ENCODE measurements at regions not wholly inside any gene's neighbourhood (a gene's known extent, or its start where the extent isn't known, plus 50 kb on each side); places are given as distances from the start of the nearest gene placed in this dataset.
"Not testable (repeated sequence)": the region's sequence is repeated elsewhere in the genome, so short reads cannot be mapped to it uniquely, and the experiment has no call there.

DNA sequence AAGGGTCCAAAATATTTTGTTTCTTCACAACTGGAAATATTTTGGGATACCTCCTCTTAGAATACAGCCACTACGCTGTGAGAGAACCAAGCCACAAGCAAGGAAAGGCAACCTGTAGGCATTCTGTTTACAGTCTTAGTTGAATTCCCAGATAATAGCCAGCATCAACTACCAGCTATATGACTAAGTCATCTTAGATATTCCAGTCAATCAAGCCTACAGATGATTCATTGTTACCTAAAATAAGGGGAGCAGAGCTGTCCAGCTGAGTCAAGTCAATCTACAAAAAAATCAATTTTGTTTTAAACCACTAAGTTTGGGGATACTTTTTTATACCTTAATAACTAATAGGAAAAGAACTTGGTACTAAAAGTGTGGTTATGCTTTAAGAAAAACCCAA lies 526.4 kb upstream of the DPPA4 start:
- H3K27ac Mint-ChIP-seq: no peak overlapping the region
- H3K27me3 Mint-ChIP-seq: peaks cover 0 to 2% of the 10 kb centered on the region in 2 donors
- H3K36me3 Mint-ChIP-seq: peaks cover 6% of the 10 kb centered on the region
- DNase-seq (ENCODE audit: low spot score) (no peak), ATAC-seq (no peak)
- H3K9me3 Mint-ChIP-seq: no peaks in the 10 kb centered on the region
- H3K4me3 Mint-ChIP-seq: no peak overlapping the region
- peaks cover 5 to 11% of the 10 kb centered on the region in 2 donors for H3K4me1 Mint-ChIP-seq (ENCODE audit: low read depth in 2 of 2)

DNA sequence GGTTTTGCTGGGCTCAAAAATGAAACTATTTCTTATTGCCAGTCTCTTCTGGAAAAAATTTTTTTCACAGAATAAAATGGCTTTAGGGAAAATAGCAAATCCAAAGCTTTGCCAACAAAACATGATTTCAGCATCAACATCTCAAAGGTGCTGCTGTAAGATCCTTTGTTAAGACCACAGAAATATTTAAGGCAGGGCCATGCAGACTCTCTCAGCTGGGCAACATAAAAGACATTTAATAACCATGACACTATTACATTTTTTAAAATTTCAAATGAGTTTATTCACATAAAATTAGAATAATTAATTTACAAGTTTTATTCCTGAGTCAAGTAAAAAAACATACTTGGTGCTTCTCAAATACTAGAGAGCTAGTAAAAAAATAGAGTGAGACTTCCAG lies 527.1 kb upstream of the DPPA4 start:
- ATAC-seq: no peak
- Mint-ChIP-seq H3K9me3 (no peaks in the 10 kb centered on the region), H3K4me1 (ENCODE audit: low read depth in 2 of 2) (peaks cover 5 to 11% of the 10 kb centered on the region in 2 donors), H3K27me3 (peaks cover 6% of the 10 kb centered on the region in 2 donors), H3K36me3 (peaks cover 6% of the 10 kb centered on the region), H3K27ac (no peak overlapping the region), H3K4me3 (no peak overlapping the region)
- DNase-seq (ENCODE audit: low spot score): no peak

DNA sequence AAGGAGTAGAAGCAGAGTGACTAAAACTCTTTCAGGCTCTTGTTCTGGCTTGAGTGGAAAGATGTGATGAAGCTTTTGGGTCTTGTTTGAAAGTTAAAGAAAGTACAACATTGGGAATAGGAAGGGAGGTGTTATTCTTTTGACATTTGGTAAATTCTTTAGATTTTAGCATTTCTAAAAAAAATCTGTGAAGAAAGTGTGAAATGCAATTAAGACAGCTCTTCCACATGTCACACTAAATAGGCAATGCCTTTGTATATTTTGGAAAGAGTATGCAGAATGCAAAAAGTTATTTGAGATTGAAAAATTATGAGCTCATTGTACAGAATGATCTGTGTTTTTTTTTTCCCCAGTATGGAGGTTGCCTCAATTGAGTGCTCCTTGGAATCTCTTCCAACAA lies 532.2 kb upstream of the DPPA4 start:
- ATAC-seq: no peak
- peaks cover 6% of the 10 kb centered on the region for H3K36me3 Mint-ChIP-seq
- H3K27ac Mint-ChIP-seq: no peak overlapping the region
- no peak overlapping the region for H3K4me3 Mint-ChIP-seq
- peaks cover 5% of the 10 kb centered on the region in 2 donors for H3K4me1 Mint-ChIP-seq (ENCODE audit: low read depth in 2 of 2)
- no peaks in the 10 kb centered on the region for H3K9me3 Mint-ChIP-seq
- H3K27me3 Mint-ChIP-seq: peaks cover 4 to 9% of the 10 kb centered on the region in 2 donors
- DNase-seq (ENCODE audit: low spot score): no peak

DNA sequence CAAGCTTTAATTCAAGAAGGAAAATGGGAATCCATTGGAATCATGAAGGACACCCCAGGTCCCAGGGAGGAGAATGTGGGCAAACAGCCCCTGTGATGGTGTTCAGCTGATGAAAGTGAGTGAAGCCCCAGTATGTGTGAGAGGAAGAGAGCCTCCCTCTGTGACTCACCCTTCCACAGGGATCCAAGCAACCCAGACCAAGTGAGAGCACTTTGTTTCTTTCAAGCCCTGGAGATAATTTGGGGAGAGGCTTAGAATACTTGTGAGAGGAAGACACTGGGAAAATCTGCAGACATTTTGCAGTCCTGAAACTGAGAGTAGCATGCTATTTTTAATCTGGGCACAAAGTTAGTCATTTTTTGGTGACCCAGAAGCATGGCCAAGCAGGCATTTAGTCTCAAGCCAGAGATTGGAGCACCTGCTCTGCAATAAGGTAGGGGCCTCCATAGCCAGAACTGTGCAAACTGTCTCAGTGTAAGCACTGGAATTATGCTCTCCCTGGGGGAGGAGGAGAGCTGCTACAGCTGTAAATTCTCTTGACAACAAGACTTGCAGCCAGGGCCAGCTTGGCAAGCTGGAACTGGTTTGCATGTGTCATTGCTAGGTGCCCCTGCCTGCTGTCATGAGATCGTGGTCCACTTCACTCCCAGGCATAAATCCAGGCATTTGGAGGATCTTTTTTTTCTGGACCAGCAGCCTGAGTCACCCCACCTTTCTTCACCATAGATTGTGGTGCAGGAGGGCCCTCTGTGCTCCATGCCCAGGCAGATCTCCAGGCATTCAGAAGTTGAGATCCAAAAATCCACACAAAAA lies 537.8 kb upstream of the DPPA4 start:
- Mint-ChIP-seq H3K36me3 (no peaks in the 10 kb centered on the region), H3K27me3 (no peaks in the 10 kb centered on the region), H3K4me1 (ENCODE audit: low read depth in 2 of 2) (no peaks in the 10 kb centered on the region), H3K4me3 (no peak overlapping the region), H3K9me3 (peaks cover 4% of the 10 kb centered on the region), H3K27ac (no peak overlapping the region)
- ATAC-seq (no peak), DNase-seq (ENCODE audit: low spot score) (no peak)

DNA sequence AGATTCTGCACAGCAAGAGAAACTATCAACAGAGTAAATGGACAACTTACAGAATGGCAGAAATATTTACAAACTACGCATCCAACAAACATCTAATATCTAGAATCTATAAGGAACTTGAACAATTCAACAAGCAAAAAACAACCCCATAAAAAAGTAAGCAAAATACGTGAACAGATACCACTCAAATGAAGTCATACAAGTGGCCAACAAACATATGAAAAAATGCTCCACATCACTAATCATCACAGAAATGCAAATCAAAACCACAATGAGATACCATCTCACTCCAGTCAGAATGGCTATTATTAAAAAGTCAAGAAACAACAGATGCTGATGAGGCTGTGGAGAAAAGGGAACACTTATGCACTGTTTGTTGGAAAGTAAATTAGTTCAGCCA lies 540.3 kb upstream of the DPPA4 start:
- not testable (repeated sequence) for H3K4me3 Mint-ChIP-seq; H3K9me3 Mint-ChIP-seq; H3K4me1 Mint-ChIP-seq (ENCODE audit: low read depth in 2 of 2); ATAC-seq; H3K27ac Mint-ChIP-seq; H3K36me3 Mint-ChIP-seq; DNase-seq (ENCODE audit: low spot score); H3K27me3 Mint-ChIP-seq

DNA sequence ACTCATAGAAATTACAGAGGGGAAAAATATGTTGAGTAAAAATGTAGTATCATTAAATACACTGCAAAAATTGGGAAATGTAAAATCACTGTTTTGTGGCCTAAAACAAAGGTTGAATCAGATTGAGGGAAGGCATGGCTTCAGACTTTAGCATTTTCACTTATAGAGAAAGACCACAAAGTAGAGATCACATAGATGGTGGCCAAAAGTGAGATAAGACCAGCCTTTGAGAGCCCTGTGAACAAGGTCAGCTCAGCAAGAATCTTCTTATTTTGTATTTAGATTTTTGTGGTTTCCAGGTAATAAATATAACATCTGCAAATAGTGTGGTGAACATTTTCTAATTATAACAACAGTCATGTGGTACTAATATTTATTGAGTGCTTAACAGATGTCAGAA lies 544.8 kb upstream of the DPPA4 start:
- no peaks in the 10 kb centered on the region for H3K27me3 Mint-ChIP-seq
- no peak overlapping the region for H3K4me3 Mint-ChIP-seq
- no peak overlapping the region for H3K27ac Mint-ChIP-seq
- ATAC-seq (no peak), DNase-seq (ENCODE audit: low spot score) (no peak)
- H3K9me3 Mint-ChIP-seq: no peaks in the 10 kb centered on the region
- H3K4me1 Mint-ChIP-seq (ENCODE audit: low read depth in 2 of 2): no peaks in the 10 kb centered on the region
- peaks cover 5% of the 10 kb centered on the region for H3K36me3 Mint-ChIP-seq

DNA sequence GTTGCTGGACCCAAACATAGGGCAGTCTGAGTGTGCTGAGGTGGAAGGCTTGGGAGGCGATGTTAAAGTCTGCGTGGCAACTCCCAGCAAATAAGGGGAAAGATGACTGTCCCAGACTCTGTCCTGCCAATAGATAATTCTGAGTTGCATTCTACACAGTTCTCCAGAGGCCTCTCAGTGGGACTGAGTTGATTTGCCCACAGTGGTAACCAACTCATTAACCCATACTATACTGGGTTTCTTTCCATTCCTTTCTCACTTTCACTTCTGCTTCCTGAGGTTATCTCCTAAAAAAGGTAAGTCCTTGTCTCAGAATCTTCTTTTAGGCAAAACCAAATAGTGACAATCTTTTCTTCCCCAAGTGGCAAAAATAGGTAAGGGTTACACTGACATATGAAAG lies 549.9 kb upstream of the DPPA4 start:
- Mint-ChIP-seq H3K4me3 (no peak overlapping the region), H3K27me3 (no peaks in the 10 kb centered on the region), H3K27ac (no peak overlapping the region), H3K36me3 (peaks cover 5% of the 10 kb centered on the region), H3K9me3 (peaks cover 5% of the 10 kb centered on the region), H3K4me1 (ENCODE audit: low read depth in 2 of 2) (peaks cover 0 to 4% of the 10 kb centered on the region in 2 donors)
- DNase-seq (ENCODE audit: low spot score) (no peak), ATAC-seq (no peak)

DNA sequence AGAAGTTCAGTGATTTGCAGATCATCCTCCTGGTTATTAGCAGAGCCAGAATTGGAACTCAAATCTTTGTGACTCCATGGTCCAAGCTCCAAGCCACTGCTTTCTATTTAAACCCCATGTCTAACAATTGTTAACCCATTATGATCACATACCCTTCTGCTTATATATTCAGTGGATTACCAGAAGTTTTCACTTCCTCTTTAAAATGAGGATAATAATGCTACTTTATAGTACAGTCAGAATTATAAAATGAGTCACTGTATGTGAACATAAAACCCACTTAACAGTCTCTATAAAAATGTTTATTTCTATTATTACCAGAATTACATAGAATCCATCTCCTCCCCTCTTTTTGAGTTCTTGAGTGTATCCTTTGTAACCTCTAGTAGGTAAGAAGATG lies 550.7 kb upstream of the DPPA4 start:
- DNase-seq (ENCODE audit: low spot score) (no peak), ATAC-seq (no peak)
- peaks cover 5% of the 10 kb centered on the region for H3K36me3 Mint-ChIP-seq
- peaks cover 0 to 4% of the 10 kb centered on the region in 2 donors for H3K4me1 Mint-ChIP-seq (ENCODE audit: low read depth in 2 of 2)
- H3K27me3 Mint-ChIP-seq: no peaks in the 10 kb centered on the region
- H3K9me3 Mint-ChIP-seq: peaks cover 5% of the 10 kb centered on the region
- H3K4me3 Mint-ChIP-seq: no peak overlapping the region
- H3K27ac Mint-ChIP-seq: no peak overlapping the region

DNA sequence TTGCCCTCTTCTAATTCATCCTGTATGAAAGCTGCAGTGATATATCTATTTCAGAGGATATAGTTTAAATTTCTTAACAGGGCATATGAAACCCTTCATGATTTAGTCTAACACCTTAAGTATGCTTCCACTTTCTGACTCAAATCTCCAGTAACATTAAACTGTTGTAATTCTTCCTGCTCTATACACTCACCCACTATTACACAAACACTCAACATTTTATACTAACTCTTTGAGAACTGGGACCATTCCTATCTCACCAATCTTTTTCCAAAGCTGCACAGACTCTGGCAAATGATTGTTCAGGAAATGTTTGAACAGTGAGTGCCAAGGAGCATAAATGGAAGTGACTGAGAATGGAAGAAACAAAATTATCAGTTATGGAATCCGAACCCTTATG lies 560.4 kb upstream of the DPPA4 start:
- H3K27ac Mint-ChIP-seq: no peak overlapping the region
- H3K27me3 Mint-ChIP-seq: peaks cover 0 to 6% of the 10 kb centered on the region in 2 donors
- no peaks in the 10 kb centered on the region for H3K36me3 Mint-ChIP-seq
- no peaks in the 10 kb centered on the region for H3K9me3 Mint-ChIP-seq
- ATAC-seq (no peak), DNase-seq (ENCODE audit: low spot score) (no peak)
- H3K4me3 Mint-ChIP-seq: no peak overlapping the region
- no peaks in the 10 kb centered on the region for H3K4me1 Mint-ChIP-seq (ENCODE audit: low read depth in 2 of 2)

DNA sequence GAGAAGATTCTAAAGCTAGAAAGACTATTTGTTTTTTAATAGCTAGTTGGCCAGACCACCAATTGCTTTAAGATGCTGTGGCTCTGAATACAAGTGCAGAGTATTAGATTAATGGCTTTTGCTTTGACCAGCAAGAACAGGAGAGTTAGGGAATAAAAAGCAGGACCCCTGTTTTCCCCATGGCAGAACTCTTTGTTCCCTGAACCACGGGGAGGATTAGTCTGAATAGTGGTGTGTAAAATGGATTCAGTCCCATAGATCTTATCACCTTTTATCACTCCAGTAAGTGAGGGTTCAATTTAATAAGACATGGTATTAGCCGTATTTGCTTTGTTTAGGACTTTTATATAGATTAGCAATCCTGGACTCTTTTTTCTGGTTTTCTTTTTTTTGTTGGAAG lies 562.6 kb upstream of the DPPA4 start:
- Mint-ChIP-seq H3K27me3 (peaks cover 0 to 6% of the 10 kb centered on the region in 2 donors), H3K36me3 (no peaks in the 10 kb centered on the region), H3K4me3 (no peak overlapping the region), H3K4me1 (ENCODE audit: low read depth in 2 of 2) (no peaks in the 10 kb centered on the region), H3K9me3 (no peaks in the 10 kb centered on the region), H3K27ac (no peak overlapping the region)
- ATAC-seq (no peak), DNase-seq (ENCODE audit: low spot score) (no peak)

DNA sequence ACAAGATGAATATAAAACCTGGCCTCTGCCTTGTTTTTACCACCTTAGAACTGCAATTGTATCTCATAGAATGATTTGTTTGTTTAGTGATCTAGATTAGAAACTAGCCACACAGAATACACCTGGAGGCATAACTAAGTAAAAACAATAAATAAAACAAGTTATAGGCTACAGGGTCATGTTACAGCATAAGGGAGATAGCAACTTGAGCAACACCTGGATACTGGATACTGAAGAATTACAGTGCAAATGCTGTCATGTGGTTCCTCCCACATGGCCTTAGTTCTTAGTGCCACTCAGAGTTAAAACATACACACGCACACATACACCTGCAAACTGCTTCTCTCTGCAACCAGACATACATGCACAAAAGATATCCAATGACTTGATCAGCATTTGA lies 563.4 kb upstream of the DPPA4 start:
- no peak for DNase-seq (ENCODE audit: low spot score)
- H3K27me3 Mint-ChIP-seq: peaks cover 0 to 6% of the 10 kb centered on the region in 2 donors
- H3K36me3 Mint-ChIP-seq: no peaks in the 10 kb centered on the region
- no peaks in the 10 kb centered on the region for H3K4me1 Mint-ChIP-seq (ENCODE audit: low read depth in 2 of 2)
- ATAC-seq: no peak
- H3K4me3 Mint-ChIP-seq: no peak overlapping the region
- no peaks in the 10 kb centered on the region for H3K9me3 Mint-ChIP-seq
- no peak overlapping the region for H3K27ac Mint-ChIP-seq

DNA sequence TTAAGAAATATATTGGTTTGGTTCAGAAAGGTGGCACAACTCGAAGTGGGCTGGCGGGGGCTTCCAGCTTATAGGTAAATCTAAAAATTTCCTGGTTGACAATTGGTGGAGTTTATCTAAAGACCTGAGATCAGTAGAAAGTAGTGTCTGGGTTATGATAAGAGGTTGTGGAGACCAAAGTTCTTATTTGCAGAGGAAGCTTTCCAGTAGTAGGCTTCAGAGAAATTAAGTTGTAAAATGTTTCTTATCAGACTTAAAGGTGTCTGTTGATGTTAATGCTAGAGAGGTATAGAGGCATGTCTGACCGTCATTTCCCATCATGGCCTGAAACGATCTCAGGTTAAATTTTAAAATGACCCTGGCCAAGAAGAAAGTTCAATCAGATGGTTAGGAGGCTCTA lies 565.2 kb upstream of the DPPA4 start:
- H3K36me3 Mint-ChIP-seq: peaks cover 4% of the 10 kb centered on the region
- no peaks in the 10 kb centered on the region for H3K9me3 Mint-ChIP-seq
- H3K4me1 Mint-ChIP-seq (ENCODE audit: low read depth in 2 of 2): no peaks in the 10 kb centered on the region
- DNase-seq (ENCODE audit: low spot score): no peak
- H3K27ac Mint-ChIP-seq: no peak overlapping the region
- no peak overlapping the region for H3K4me3 Mint-ChIP-seq
- H3K27me3 Mint-ChIP-seq: peaks cover 0 to 6% of the 10 kb centered on the region in 2 donors
- no peak for ATAC-seq

DNA sequence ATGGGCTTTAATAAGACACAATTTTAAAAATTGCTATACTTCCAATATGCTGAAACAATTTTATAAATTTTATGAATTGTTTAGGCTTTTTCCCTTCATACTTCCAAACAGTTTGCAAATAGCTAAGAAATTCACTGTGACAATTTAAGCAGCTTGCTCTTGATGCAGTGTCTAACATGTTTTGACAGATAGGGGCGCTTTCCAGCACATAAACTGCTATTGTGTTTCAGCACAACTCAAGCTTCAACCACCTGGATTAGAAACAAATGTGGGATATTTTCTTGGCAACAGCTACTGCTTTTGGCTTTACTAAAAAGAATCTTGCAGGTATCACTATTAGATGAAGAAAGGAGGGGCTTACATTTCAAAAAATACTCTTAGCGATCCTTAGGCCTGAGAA lies 565.8 kb upstream of the DPPA4 start:
- Mint-ChIP-seq H3K27me3 (peaks cover 0 to 6% of the 10 kb centered on the region in 2 donors), H3K27ac (no peak overlapping the region), H3K36me3 (peaks cover 4% of the 10 kb centered on the region), H3K4me1 (ENCODE audit: low read depth in 2 of 2) (no peaks in the 10 kb centered on the region), H3K9me3 (no peaks in the 10 kb centered on the region), H3K4me3 (no peak overlapping the region)
- DNase-seq (ENCODE audit: low spot score) (no peak), ATAC-seq (no peak)

DNA sequence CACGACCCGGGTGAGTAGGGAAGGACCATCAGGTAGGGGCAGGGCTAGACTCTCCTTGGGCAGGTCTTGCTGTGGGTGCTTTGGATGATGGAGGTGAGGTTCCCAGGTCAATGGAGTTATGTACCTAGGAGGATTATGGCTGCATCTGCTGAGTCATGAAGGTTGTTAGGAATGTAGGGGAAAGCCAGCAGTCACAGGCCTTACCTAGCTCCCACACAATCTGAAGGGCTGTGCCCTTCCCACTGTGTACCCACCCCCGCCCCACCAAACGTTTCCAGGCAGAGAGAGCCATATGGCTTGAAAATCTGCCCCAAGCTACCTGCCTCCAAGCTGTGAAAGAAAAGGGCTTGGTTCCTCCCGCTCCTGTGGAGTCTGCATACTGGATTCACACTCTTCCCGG lies 573.4 kb upstream of the DPPA4 start:
- peaks cover 10% of the 10 kb centered on the region for H3K9me3 Mint-ChIP-seq
- ATAC-seq: no peak

DNA sequence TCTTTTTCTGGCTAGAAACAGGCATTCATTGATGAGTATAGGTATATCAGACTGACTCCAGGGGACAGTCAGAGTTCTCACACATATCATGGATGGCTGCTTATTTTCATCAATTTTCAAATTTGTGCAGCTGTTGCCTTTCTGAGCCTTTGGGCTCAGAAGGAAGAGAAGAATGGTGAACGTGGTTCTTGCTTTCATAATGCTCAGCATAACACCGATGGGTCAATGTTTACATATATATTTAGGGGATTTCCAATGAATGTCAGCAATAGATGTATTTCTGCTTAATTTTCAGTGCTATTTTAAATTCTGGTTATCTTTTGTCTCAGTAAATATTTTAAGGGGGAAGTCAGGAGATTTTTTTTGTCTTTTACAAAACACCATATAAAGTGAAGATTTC lies 581.4 kb upstream of the DPPA4 start:
- H3K27me3 Mint-ChIP-seq: peaks cover 4 to 7% of the 10 kb centered on the region in 2 donors
- H3K4me1 Mint-ChIP-seq (ENCODE audit: low read depth in 2 of 2): no peaks in the 10 kb centered on the region
- no peak for ATAC-seq
- H3K36me3 Mint-ChIP-seq: peaks cover 4% of the 10 kb centered on the region
- DNase-seq (ENCODE audit: low spot score): no peak
- no peak overlapping the region for H3K27ac Mint-ChIP-seq
- no peak overlapping the region for H3K4me3 Mint-ChIP-seq
- H3K9me3 Mint-ChIP-seq: peaks cover 1% of the 10 kb centered on the region

More for the DNA sequence above, 573.4 kb upstream of the DPPA4 start:
- no peaks in the 10 kb centered on the region for H3K4me1 Mint-ChIP-seq (ENCODE audit: low read depth in 2 of 2)
- H3K4me3 Mint-ChIP-seq: no peak overlapping the region
- no peak for DNase-seq (ENCODE audit: low spot score)
- H3K27ac Mint-ChIP-seq: no peak overlapping the region
- H3K27me3 Mint-ChIP-seq: peaks cover 0 to 2% of the 10 kb centered on the region in 2 donors
- peaks cover 10% of the 10 kb centered on the region for H3K36me3 Mint-ChIP-seq
